GM21526 (cell line): ENCODE measurements at regions not wholly inside any gene's neighbourhood (a gene's known extent, or its start where the extent isn't known, plus 50 kb on each side); places are given as distances from the start of the nearest gene placed in this dataset.
"Not testable (repeated sequence)": the region's sequence is repeated elsewhere in the genome, so short reads cannot be mapped to it uniquely, and the experiment has no call there.

Experiments used
- ATAC-seq: cut with Tn5 transposase; IDR thresholded peaks from one replicate; pipeline ENCODE4 v1.9.1; 2021; ENCODE audit warnings: moderate library complexity; ENCODE audit not compliant: unreplicated experiment, low FRiP score

GRCh38 chr12:131286301-131286700 lies 332.6 kb downstream of the ADGRD1 start:
- not testable (repeated sequence) for ATAC-seq

GRCh38 chr12:131287015-131287937 lies 333.6 kb downstream of the ADGRD1 start:
- no peak for ATAC-seq

GRCh38 chr12:131287938-131288764 lies 334.4 kb downstream of the ADGRD1 start:
- ATAC-seq: no peak

GRCh38 chr12:131288765-131289695 lies 335.3 kb downstream of the ADGRD1 start:
- not testable (repeated sequence) for ATAC-seq

- ATAC-seq: not testable (repeated sequence)
Observed at GRCh38 chr12:131289807-131290206, 336.1 kb downstream of the ADGRD1 start.

GRCh38 chr12:131290255-131290959 lies 336.7 kb downstream of the ADGRD1 start:
- no peak for ATAC-seq

- ATAC-seq: not testable (repeated sequence)
Observed at GRCh38 chr12:131293071-131294015, 339.6 kb downstream of the ADGRD1 start.

- not testable (repeated sequence) for ATAC-seq
Observed at GRCh38 chr12:131294716-131295115, 341.0 kb downstream of the ADGRD1 start.

GRCh38 chr12:131295117-131295516 lies 341.4 kb downstream of the ADGRD1 start:
- not testable (repeated sequence) for ATAC-seq

- not testable (repeated sequence) for ATAC-seq
Observed at GRCh38 chr12:131295559-131295958, 341.9 kb downstream of the ADGRD1 start.

- not testable (repeated sequence) for ATAC-seq
Observed at GRCh38 chr12:131296136-131296535, 342.4 kb downstream of the ADGRD1 start.

GRCh38 chr12:131296651-131297050 lies 342.9 kb downstream of the ADGRD1 start:
- ATAC-seq: not testable (repeated sequence)

GRCh38 chr12:131298526-131299369 lies 345.0 kb downstream of the ADGRD1 start:
- ATAC-seq: not testable (repeated sequence)

- not testable (repeated sequence) for ATAC-seq
Observed at GRCh38 chr12:131299370-131299701, 345.6 kb downstream of the ADGRD1 start.

- not testable (repeated sequence) for ATAC-seq
Observed at GRCh38 chr12:131303576-131303975, 349.9 kb downstream of the ADGRD1 start.

- ATAC-seq: not testable (repeated sequence)
Observed at GRCh38 chr12:131304642-131305041, 350.9 kb downstream of the ADGRD1 start.

- no peak for ATAC-seq
Observed at GRCh38 chr12:131309700-131310099, 356.0 kb downstream of the ADGRD1 start.
